ENCODE measurements at regions not wholly inside any gene's neighbourhood (a gene's known extent, or its start where the extent isn't known, plus 50 kb on each side); places are given as distances from the start of the nearest gene placed in this dataset.

DNA sequence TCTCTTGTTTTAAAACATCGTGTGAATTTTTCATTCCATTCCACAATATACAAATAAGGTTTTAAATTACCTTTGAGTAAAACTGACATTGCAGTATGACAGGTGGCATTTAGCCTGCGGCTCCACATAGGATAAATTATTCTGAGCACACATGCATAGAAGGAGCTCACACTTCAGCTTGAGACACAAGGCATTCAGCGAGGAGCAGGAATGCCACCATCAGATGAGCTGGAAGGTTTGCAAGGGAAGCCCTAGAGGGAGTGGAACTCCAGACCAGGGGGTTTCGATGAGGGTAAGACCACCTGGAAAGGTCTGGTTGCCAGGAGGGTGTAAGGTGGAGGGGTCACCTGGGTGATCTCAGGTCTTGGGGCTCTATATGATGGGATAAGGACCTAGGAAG, 259.0 kb upstream of the ADRA1B start:
- Histone ChIP-seq H3K27ac (ENCODE audit: low read length) (no peak overlapping the region), H4K20me1 (ENCODE audit: insufficient read depth, low read length) (no peaks in the 10 kb centered on the region), H3K4me3 (ENCODE audit: low read depth in 1 of 2, low read length in 2 of 2) (no peak overlapping the region), H3K9ac (ENCODE audit: low read depth, low read length) (no peak overlapping the region), H3K4me1 (ENCODE audit: insufficient read depth, low read length) (no peaks in the 10 kb centered on the region), H3K4me2 (ENCODE audit: insufficient read depth, low read length) (no peak overlapping the region), H3K27me3 (ENCODE audit: insufficient read depth, low read length, poor library complexity) (no peaks in the 10 kb centered on the region), H3K36me3 (ENCODE audit: insufficient read depth, low read length) (no peaks in the 10 kb centered on the region), H2AFZ (ENCODE audit: low read depth, low read length) (no peak overlapping the region), H3K9me3 (ENCODE audit: insufficient read depth, low read length, severe bottlenecking) (no peaks in the 10 kb centered on the region), H3K79me2 (ENCODE audit: insufficient read depth, low read length) (no peaks in the 10 kb centered on the region)
- DNase-seq (no peak), ATAC-seq (ENCODE audit: insufficient read depth, low read depth) (no peak)
- no peak for TF ChIP-seq EZH2 (IDR thresholded peaks at IDR 0.05; ENCODE audit: borderline replicate concordance, low read depth, low read length, severe bottlenecking)
- TF ChIP-seq, protein P1, sequence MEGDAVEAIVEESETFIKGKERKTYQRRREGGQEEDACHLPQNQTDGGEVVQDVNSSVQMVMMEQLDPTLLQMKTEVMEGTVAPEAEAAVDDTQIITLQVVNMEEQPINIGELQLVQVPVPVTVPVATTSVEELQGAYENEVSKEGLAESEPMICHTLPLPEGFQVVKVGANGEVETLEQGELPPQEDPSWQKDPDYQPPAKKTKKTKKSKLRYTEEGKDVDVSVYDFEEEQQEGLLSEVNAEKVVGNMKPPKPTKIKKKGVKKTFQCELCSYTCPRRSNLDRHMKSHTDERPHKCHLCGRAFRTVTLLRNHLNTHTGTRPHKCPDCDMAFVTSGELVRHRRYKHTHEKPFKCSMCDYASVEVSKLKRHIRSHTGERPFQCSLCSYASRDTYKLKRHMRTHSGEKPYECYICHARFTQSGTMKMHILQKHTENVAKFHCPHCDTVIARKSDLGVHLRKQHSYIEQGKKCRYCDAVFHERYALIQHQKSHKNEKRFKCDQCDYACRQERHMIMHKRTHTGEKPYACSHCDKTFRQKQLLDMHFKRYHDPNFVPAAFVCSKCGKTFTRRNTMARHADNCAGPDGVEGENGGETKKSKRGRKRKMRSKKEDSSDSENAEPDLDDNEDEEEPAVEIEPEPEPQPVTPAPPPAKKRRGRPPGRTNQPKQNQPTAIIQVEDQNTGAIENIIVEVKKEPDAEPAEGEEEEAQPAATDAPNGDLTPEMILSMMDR (IDR thresholded peaks at IDR 0.05; ENCODE audit: borderline replicate concordance, extremely low read depth, low read length, poor library complexity, severe bottlenecking) = no peak

DNA sequence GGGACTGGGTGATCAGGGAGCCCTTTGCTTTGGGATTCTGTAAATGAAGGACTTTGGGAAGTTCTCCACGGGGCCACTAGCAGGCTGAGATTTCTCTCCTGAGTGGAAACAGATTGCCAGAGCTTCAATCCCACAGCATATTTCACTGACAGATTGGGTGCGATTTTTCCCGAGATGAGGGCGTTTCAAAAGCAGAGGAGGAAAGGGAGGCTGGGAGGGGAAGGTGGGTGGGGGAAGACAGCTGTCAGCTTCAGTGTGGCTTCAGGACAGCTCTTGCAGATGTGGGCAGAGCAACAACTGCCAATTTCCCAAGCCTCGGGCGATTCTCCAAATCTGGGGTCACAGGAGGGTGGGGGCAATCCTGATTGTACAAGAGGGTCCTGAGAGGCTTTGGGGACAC, 258.5 kb upstream of the ADRA1B start:
- Histone ChIP-seq H3K27ac (ENCODE audit: low read length) (no peak overlapping the region), H2AFZ (ENCODE audit: low read depth, low read length) (no peak overlapping the region), H3K9ac (ENCODE audit: low read depth, low read length) (no peak overlapping the region), H3K27me3 (ENCODE audit: insufficient read depth, low read length, poor library complexity) (no peaks in the 10 kb centered on the region), H3K36me3 (ENCODE audit: insufficient read depth, low read length) (no peaks in the 10 kb centered on the region), H4K20me1 (ENCODE audit: insufficient read depth, low read length) (no peaks in the 10 kb centered on the region), H3K4me2 (ENCODE audit: insufficient read depth, low read length) (no peak overlapping the region), H3K4me1 (ENCODE audit: insufficient read depth, low read length) (no peaks in the 10 kb centered on the region), H3K4me3 (ENCODE audit: low read depth in 1 of 2, low read length in 2 of 2) (no peak overlapping the region), H3K79me2 (ENCODE audit: insufficient read depth, low read length) (no peaks in the 10 kb centered on the region), H3K9me3 (ENCODE audit: insufficient read depth, low read length, severe bottlenecking) (no peaks in the 10 kb centered on the region)
- DNase-seq = no peak
- no peak for ATAC-seq (ENCODE audit: insufficient read depth, low read depth)
- TF ChIP-seq EZH2 (IDR thresholded peaks at IDR 0.05; ENCODE audit: borderline replicate concordance, low read depth, low read length, severe bottlenecking) = no peak
- TF ChIP-seq, protein P1 (IDR thresholded peaks at IDR 0.05; ENCODE audit: borderline replicate concordance, extremely low read depth, low read length, poor library complexity, severe bottlenecking) = no peak

DNA sequence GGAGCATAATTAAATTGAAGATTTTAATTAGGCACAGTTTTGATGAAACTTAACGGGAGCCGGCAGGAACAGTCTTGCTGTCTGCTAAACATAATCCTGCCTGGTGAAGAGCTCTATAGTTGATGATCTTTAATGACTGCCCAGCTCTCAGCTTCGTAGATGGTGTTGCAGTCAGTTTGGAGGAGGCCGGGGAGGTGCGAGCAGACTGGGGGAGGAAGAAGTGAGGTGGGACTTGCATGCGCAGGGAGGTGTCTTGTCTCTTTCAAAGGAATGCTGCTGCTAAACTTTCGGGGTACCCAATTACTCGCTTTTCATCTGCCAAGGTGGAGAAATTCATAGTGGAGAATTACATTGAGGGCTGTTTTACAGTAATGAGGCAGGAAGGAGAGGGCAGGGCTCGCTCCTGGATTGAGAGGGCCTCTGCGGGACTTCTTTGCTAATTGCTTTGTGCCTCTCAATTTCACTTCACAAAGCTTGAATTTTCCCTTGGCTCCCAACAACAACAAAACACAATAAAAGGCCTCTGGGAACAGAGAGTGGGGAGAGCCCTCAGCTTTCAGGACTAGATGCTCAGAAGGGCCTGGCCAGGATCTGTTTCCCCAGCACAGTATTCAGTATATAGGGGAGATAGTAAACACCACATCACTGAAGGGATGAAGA, 257.9 kb upstream of the ADRA1B start:
- Histone ChIP-seq H3K36me3 (ENCODE audit: insufficient read depth, low read length) (no peaks in the 10 kb centered on the region), H3K4me2 (ENCODE audit: insufficient read depth, low read length) (no peak overlapping the region), H4K20me1 (ENCODE audit: insufficient read depth, low read length) (no peaks in the 10 kb centered on the region), H2AFZ (ENCODE audit: low read depth, low read length) (no peak overlapping the region), H3K4me3 (ENCODE audit: low read depth in 1 of 2, low read length in 2 of 2) (no peak overlapping the region), H3K4me1 (ENCODE audit: insufficient read depth, low read length) (no peaks in the 10 kb centered on the region), H3K27me3 (ENCODE audit: insufficient read depth, low read length, poor library complexity) (no peaks in the 10 kb centered on the region), H3K79me2 (ENCODE audit: insufficient read depth, low read length) (no peaks in the 10 kb centered on the region), H3K9me3 (ENCODE audit: insufficient read depth, low read length, severe bottlenecking) (no peaks in the 10 kb centered on the region), H3K27ac (ENCODE audit: low read length) (0 out of 2 replicates have a peak overlapping the region, but pooled peaks have one; percentile 11), H3K9ac (ENCODE audit: low read depth, low read length) (no peak overlapping the region)
- ATAC-seq (ENCODE audit: insufficient read depth, low read depth) (no peak), DNase-seq (no peak)
- TF ChIP-seq, protein P1 (IDR thresholded peaks at IDR 0.05; ENCODE audit: borderline replicate concordance, extremely low read depth, low read length, poor library complexity, severe bottlenecking) = no peak
- TF ChIP-seq EZH2 (IDR thresholded peaks at IDR 0.05; ENCODE audit: borderline replicate concordance, low read depth, low read length, severe bottlenecking) = no peak
